HK-2 (cell line): ENCODE measurements at regions not wholly inside any gene's neighbourhood (a gene's known extent, or its start where the extent isn't known, plus 50 kb on each side); places are given as distances from the start of the nearest gene placed in this dataset.
"Not testable (repeated sequence)": the region's sequence is repeated elsewhere in the genome, so short reads cannot be mapped to it uniquely, and the experiment has no call there.

ENCODE experiments used
- DNase-seq: peaks from one replicate; pipeline ENCODE4 v3.0.0-alpha.2; 2018; ENCODE audit not compliant: unreplicated experiment

DNA sequence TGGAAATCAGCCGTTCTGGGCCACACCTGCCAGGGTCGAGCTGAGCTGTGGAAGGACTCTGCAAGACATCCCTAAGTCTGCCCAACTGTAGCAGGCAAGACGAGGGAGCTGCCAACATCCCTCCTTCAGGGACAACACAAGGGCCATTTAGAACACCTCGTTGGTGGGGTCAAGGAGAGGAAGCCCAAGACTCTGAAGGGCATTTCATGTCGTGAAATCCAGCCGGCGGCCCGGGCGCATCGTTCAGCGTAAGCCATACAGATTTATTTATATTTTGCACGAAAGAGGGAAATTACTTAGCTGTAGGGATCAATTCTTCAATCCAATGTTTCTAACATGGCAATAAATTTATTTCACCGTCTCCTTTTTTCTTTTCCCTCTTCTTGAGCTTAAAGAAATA lies 101.7 kb upstream of the ZC3H12A start:
- no peak for DNase-seq

DNA sequence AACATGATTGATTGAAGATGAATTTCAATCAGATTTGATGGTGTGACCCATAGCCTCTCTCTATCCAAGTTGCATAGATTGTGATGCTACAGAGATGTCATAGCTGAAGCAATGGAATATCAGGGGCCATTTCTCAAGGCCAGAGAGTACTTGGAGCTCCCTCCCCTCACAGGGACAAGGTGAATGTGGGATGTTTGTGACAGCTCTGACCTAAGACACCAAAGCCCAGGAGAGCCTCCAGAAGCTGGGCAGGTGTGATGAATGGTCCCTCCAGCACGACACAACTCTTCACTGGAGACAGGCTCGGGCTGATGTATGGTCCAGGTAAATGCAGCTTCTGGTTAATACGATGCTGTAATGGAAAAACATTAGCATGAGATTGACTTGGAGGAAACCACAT lies 101.0 kb upstream of the ZC3H12A start:
- DNase-seq = no peak

DNA sequence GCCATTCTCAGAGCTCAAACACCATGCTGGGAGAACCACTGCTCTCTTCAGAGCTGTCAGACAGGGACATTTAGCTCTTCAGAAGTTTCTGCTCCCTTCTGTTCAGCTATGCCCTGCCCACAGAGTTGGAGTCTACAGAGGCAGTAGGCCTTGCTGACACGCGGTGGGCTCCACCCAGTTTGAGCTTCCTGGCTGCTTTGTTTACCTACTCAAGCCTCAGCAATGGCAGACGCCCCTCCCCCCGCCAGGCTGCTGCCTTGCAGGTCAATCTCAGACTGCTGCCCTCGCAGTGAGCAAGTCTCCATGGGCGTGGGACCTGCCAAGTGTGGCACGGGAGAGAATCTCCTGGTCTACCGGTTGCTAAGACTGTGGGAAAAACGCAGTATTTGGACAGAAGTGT lies 93.8 kb upstream of the ZC3H12A start:
- DNase-seq = not testable (repeated sequence)

DNA sequence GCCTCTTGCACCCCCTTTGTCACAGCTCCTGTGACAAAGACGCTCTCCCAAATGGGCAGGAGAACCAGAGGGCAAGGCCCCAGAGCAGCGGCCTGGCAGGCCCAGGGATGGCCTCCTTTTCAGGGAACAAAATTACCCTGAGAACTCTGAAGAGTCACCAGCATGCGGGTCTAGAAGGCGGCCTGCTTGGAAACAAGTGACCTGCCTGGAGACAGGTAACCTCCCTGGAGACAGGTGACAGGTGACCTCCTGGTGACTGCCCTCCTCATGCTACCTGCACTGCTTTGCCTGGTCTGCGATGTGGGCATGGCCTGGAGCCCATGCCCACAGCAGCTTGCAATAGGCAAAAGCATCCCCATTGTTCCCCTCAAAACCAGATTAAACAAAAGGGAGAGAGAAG lies 86.5 kb upstream of the ZC3H12A start:
- no peak for DNase-seq

DNA sequence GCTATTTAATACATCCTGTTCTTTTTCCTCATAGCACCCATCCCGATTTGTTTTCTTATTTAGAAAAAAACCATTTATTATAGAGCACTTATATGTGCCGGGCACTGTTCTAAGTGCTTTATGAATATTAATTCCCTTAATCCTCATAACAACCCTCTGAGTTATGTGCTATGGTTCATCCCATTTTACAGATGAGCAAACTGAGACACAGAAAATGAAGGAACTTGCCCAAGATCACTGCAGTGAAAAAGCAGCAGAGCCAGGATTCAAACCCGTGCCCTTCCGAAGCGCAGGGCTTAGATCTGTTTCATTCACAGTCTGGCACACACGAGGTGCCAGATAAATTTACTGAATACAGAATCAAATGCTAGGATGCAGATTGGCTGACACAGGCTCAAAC lies 85.1 kb upstream of the ZC3H12A start:
- DNase-seq = no peak

DNA sequence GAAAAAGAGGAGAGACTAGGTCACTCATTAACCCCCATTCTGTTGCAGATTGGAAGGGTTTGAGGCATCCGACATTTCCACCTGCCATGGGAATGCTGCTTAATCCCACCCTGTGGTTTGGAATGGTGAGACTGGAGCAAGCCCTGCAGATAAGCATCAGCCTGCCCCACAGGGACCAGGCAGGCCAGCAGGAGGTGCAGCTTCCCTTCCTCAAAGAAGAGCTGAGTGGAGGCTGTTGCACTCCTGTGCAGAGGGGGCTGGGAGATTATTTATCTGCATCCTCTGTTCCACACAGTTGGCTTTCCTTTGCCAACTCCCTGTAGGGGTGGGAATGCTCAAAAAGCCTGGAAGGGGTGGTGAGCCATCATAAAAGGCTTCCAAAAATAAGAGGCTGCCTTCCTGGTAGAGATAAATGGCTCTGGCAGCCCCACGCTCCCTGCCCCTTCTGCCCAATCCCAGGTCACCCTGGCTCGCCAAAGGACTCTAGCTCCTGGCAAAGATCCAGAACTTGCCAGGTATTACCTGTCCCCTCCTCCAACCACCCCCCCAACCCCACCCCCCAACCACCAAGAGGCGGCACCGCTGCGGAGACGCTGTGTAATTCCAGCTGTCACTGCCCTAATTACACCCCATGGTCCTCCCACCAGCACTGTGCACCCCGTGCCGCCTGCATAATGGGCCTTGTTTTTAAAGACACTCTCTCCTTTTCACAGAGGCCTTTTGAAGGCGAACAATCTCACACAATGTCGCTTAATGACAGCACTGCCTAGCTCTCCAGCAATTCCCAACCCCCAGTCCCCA lies 83.0 kb upstream of the ZC3H12A start:
- DNase-seq = no peak

DNA sequence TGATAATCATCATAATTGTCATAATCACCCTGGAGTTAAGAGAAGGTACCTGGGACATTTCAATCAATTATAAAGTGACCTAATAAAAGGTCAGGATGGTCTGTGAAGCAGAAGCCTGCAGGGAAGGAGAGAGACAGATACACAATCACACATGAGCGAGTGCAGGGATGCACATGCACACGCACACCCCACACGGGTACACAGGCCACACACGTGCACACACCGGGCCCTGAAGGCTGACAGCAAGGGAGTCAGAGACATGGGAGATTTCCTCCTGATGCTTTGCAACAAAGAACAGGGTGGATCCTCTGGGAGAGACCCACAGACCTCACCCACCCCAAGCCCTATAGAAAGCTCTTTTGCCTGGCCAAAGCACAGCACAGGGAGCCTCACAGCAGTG lies 82.3 kb upstream of the ZC3H12A start:
- DNase-seq = no peak

DNA sequence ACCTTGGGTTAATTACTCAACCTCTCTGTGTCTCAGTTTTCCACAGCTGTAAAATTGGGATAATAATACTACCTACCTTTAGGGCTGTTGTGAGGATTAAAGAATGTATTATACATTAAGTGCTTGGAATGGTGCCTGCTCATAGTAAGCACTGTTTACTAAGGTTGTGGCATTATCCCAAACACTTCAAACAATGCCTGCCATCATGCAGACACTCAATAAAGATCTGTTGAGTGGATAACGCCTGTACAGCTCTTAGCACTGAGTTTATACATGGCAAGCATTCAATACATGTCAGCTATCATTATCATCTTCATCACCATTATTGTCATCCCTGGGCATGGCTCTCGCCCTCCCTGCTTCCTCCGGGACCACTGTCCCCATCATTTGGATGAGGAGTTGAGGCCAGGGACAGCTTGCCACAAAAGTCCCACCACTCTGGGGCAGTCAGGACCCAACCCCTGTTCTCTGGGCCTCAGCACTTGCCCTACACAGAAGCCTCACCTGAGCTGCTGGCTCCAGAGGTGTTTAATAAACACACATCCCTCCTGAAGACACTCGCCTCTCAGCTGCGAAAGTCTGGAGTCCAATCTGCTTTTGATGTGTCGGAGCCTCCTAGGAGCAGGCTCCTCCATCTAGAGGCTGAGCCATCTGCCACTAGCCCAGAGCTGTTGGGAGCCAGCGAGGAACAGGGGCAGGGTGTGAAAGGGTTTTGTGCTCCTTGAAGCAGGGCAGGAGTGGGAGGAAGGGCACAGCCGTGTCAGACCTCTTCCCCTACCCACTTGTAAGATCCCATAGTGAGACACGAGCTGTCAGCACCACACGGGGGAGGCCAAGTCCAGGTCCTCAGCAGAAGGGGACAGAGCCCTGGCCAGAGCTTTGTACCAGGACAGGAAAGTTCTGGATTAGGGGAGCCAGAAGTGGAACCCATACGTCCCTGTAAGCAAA lies 80.9 kb upstream of the ZC3H12A start:
- no peak for DNase-seq

DNA sequence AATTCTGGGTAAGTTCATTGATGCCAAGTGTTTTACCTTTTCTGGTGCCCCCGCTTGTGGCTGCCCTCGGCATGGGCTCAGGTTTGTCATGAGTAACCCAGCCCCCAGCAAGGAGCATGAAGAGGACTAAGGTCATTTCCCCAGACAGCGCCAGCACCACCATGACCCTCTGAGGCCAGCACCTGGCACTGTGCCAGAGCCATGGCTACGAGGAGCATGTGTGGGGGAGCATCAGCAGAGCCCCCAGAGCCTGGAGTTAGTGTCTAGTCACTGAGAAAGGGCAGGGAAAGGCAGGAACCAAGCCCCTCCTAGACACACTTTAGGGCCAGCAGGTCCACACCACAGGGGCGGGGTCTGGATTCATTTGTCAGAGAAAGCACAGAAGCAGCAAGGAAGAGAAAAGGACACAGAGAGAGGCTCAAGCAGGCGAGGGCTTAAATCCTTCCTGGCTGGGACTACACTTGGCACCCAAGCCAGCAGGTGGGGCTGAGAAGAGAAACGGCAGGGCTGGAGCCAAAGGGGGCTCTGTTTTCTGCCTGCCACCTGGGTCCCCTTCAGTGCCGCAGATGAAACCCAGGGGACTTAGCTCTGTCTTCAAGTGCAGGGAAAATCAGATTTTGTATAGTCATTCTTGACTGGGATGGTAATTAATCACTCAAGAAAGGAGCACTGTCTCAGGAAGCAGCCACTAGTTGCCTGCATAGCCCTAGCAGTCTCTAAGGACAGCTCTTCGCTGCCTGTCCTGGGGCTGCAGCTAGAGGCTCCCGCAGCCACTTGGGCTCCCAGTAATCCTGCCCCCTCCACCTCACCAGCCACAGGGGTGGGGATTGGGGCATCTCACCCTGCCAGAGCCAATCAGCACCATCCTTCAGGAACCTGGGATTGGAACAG lies 79.6 kb upstream of the ZC3H12A start:
- no peak for DNase-seq

DNA sequence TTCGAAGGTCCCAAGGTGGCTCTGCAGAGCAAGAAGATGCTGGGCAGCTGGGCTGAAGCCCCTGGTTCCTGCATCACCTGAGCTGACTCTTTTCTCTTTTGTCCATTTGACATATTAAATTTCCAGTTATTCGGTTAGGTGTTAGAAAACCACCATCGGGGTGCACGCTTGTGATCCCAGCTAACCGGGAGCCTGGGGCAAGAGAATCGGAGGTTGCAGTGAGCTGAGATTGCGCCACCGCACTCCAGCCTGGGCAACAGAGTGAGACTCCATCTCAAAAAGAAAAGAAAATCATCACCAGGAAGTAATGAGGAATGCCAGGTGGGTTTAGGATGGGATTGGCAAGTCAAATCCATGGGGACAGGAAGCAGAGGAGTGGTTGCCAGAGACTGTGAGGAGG lies 76.3 kb upstream of the ZC3H12A start:
- DNase-seq = no peak

DNA sequence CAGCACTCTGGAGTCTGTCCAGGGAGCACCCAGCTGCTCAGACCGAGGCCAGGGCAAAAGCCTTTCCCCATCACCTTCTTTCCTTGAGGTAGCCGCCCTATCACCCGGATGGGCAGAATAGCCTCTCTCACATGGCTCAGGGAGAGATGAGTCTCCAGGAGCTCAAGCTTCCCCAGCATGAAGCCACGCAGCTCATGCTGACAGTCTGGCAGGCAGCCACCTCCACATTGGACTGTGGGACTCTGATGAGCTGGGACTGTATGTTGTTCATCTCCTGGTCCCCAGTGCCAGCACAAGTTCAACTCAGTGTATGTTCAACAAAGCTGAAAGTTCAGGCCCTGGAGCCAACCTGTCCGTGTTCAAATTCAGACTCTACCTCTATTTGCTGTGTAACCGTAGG lies 75.2 kb upstream of the ZC3H12A start:
- no peak for DNase-seq

DNA sequence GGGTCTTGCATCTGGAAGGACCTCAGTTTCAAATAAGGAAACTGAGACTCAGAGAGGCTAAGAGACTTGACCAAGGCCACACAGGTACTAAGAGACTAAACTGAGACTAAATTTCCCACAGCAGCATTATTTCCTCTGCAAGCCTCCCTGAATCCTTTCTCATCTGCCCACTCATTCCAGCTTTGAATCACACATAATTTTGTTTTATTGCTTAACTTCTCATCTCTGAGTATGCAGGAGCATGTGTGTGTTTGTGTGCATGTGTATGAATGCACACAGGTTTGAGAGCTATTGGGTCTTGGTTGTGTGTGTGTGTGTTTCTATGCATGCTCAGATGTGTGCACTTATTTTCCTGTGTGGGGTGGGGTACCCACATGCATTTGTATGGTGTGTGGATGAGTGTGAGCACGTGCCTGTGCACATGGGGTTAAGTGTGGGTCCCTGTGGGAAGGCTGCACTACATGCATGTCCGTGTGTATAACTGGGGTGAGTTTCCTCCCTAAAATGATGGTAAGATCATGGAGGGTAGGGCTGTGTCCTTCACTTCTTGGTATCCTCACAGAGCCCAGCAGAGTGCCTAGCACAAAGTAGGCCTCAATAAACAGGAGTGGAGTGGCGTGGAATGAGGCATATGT lies 74.4 kb upstream of the ZC3H12A start:
- DNase-seq = no peak

DNA sequence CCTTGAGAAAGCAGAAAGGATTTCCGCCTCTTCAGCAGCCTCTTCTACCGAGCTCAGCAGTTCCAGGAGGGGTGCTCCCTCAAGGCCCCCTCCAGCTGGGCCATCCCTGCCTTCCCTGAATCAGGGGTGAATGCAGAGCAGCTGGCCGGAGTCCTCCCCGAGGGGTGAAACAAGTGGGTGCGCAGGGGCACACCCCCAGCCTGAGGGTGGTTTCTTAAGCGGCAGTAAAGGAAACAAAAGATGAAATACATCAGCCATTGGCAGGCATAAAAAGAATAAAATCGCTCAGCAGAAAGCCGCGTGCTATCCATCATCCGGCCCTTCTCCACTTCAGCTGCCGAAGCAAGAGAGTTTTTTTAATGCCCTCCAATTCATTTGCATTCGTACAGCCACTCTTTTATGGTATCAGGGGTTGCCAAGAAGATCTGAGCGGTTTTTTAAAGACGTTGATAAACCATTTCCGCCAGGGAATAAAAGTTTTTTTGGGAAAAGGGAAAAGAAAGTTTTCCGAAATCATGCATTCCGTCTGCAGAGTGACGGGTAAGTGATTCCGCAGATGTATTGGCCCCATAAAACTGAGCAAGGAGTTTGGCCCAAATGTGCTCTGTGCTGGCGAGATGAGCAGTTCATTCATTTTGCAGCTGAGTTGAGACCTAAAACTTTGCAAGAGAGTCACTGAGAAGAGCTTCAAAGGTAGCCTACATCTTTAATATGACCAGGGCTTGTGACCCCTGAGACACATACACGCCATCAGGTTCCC lies 73.7 kb upstream of the ZC3H12A start:
- DNase-seq = no peak

DNA sequence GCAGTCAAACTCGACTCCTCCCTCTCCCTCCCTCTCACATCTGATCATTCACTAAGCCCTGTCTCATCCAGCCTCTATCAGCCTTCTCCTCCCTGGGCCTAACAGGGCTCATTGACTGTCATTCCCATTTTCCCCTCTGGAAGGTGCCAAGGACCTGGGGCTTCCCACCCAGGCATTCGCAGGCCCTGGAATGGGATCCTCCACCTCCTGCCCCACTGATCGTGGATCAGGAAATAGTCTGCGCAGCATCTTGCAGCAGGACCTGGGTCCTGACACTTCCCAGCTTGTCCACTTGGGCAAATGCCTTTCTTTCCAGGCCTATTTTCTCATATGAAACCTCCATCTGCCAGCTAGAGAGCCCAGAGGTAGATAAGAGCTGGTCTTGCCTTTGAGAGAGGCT lies 71.2 kb upstream of the ZC3H12A start:
- DNase-seq = no peak

DNA sequence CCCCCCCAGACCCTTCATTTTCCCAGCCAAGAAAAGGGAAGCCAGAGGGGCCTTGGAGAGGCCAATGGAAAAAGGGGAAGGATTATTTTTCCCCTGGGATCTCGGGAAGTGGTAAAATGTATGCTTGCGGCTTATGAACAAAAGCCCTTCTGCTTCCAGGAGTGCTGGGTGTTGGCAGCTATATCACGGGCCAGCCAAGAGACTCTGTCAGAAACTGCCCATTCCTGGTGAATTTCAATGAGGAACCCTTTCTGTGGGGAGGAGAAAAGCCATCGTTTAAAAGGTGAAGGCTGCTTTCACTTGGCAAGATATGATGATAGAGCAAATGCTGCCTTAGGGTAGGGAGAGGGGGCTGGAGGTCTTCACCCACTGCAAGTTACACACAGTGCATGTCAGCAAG lies 69.7 kb upstream of the ZC3H12A start:
- no peak for DNase-seq

DNA sequence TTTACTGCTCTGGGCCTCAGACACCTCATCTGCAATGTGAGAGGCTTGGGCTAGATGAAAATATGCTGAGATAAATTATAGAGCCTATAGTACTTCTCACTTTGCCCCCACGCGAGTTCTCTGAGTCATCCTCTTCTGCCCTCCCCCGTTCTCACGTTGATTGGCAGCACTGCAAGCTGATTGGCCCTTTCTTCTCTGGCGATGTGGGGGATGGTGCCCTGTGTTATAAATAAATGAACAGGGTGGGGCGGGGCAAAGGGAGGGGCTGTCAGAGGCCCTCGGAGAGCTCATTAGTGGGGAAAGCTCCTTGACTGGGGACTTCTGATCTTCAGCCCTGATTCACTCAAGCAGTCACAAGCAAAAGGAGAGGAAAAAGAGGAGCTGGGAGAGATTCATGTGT lies 64.3 kb upstream of the ZC3H12A start:
- no peak for DNase-seq

DNA sequence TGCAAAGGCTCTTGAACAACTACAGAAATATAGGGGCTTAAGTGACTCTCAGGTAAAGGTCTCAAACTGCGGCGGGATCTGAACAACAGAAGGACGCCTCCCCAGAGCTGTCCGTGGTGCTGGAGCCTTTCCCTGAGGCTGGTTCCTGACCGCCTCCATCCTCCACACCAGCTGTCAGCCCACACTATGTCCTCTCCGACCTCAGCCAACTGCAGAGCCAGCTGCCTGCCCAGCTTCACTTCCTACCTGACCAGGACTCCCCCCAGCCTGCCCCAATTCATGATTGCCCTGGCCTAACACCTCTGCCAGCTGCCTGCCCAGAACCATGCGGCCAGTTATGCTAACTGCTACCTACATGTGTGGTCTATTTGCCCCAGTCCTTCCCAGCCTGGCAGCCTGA lies 63.6 kb upstream of the ZC3H12A start:
- DNase-seq = peak; percentile 17

DNA sequence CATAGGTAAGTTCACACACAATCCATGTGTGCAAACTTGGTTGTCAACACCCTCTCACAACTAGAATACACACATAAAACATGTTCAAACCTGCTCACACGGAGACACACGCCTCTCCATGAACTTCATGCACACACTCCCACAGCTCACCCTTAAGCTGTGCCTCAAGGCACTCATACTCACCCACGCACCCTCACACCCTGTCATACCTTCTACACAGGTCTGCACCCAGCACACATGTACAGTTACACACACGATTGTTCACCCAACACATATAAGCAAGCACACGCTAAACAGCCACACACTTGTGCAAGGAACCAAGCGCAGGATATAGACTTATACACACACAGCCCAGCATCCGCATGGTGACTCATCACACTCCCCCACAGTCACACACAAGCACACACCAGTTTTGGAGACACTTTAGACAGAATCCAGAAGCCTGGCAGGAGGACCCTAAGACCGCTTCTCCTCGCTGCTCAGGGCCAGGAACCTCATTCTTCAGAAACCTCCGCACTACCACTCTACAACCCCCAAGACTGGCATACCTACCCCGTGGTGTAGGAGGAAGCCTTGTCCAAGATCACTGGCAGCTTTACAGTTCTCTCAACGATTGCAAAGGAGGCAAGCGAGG lies 58.7 kb upstream of the ZC3H12A start:
- DNase-seq = no peak

DNA sequence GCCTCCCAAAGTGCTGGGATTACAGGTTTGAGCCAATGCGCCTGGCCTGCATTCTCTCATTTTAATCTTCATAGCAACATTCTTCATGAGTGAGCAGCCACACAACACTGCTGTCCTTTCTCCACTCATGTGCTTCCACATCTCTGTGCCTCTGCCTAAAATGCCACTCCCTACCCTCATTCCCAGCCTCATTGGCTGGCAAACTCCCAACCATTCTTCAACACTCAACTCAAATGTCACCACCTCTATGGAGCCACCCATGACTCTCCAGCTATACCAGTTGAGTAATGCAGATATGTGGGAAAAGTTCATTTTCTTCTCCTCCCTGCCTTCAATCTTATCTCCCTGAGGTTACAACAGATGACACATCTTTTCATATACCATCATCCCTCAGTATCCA lies 53.9 kb upstream of the ZC3H12A start:
- no peak for DNase-seq

DNA sequence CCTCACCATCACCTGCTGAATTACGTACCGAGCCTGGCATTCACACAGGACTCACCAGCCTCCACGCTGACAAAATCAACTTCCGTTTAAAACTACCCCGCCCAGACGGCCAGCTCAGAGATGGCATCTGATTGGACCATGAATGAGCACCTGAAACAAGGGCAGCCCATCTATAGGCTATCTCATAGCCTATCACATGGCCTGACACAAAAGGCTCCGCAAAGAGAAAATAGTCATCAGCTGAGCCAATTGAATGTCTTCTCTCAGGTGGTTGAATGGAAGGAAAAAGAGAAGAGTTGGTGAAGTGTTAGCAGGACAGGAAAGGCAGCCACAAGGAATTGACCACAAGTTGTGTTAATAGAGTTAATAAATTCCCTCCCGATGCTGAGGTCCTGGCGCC lies 50.6 kb upstream of the ZC3H12A start:
- no peak for DNase-seq
